HG03097 (cell line): ENCODE measurements at regions not wholly inside any gene's neighbourhood (a gene's known extent, or its start where the extent isn't known, plus 50 kb on each side); places are given as distances from the start of the nearest gene placed in this dataset.

Experiments used
- ATAC-seq: cut with Tn5 transposase; IDR thresholded peaks from one replicate; pipeline ENCODE4 v1.9.1; 2021; ENCODE audit not compliant: unreplicated experiment, low FRiP score

DNA sequence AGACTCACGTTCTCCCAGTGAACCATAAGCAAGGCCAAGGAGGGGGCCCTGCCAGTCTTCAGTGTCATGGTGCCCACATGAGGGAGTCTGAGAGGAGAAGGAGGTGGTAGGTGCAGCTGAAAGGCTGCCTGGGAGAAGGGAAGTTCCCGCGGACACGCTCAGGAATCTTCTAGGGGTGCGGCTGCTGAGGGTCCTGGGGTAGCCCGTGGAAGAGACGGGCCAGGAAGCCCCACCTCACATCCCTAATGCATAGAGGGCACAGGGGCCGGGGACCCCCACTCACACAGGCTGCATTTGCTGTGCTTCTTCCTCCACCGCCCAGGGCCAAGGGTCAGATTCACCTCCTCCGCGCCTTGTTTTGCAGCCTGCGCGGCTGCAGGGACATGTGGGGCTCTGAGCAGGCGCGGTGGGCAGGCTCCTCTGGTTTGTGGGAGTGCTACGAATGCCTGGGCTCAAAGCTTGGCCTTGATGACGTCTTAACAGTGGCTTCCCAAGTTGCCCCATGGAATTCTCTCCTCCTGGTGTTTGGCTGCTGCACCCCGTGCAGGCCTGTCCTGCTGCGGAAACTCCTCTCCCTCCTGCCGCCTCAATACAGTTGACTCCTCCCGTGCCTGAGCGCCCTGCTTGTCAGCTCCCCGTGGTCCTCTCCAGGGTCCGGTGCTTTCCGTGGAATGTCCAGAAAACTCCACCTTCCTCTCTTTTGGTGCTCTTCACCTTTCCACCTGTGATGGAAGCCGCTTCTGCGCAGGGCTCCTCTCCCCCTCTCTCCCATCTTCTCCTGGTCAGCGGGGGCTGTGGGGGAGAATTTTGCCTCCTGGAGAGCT is 95.7 kb downstream of the VAPA start:
- ATAC-seq = no peak

GRCh38 chr18:10010611-10011015 is 96.8 kb downstream of the VAPA start:
- no peak for ATAC-seq

GRCh38 chr18:10011061-10011460 is 97.2 kb downstream of the VAPA start:
- ATAC-seq = no peak

DNA sequence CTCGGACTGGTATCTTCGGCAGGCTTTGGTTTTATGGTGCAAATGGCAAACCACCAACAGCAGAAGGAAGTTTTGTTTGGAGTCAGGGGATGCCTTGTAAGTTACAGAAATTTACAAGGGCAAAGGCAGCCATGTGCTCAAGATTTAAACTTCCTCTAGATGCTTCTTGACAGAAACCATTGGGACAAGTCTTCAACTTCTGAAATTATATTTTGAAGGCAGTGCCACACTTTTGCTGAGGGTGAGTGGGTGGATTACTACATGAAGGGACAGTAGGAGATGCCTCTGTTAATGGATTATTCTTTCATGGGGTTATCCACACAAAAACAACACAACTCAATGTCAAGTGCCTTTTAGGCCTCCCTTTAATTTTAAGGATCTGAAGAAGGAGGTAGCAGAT is 97.9 kb downstream of the VAPA start:
- no peak for ATAC-seq

- no peak for ATAC-seq
Observed at GRCh38 chr18:10012526-10012925, 98.7 kb downstream of the VAPA start.

DNA sequence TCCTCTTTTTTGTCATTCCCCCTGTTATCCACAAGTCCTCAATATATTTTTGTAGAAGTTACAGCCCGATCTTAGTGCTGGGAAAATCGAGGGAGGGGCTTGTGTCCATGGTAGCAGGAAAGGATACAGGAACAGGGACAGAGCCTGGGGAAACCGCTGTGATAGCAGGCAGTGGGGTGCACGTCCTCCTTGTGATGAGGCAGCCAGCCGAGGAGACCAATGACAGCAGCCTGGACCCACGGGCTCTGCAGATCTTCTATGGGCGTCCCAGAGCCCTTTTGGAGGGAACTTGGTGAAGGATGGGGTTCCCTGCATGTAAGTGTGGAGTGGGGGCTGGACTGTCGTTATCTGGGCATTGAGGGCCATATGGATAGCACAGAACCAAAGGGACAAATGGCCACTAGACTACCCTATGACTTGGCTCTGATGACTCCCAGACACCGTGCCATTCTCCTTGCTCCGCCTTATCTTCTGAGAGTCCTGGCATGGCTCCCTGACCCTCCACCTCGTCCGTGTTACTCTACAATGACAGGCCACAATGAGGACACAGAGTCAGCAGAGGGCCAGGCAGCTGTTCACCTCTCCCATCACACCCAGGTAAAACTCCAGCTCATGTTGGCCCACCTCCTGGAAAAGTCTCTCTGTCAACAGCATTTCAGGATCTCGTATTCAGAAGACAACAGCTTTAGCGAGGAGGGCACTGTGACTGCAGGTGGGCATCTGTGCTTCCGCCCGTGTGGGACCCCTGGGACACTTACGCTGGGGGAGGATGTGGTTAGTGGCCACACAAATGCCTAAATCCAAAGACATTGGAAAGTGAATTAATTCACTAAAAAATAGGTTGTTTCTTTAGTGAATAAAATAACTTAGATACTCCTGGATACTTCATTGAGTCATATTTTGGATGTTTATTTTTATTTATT is 100.1 kb downstream of the VAPA start:
- ATAC-seq = no peak

DNA sequence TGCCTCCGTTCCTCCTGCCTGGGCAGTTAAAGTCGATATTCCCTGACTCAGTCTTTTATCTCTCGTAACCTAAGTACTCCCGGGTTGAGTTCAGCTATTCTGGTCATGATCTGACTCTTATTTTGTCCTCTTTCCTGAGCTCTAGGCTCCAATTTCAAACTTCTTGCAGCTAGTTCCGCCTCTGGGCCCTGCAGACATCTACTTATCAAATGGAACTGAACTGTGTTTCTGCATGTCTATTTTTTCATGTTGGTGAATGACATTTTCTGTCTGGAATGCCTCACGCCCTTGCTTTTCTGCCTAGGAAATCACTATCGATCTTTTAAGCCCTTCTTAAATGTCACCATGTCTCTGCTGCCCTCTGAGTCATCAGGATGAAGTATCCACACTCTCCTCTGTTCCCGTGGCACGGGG is 101.5 kb downstream of the VAPA start:
- ATAC-seq = no peak

- ATAC-seq = no peak
Observed at GRCh38 chr18:10015941-10016819, 102.4 kb downstream of the VAPA start.

DNA sequence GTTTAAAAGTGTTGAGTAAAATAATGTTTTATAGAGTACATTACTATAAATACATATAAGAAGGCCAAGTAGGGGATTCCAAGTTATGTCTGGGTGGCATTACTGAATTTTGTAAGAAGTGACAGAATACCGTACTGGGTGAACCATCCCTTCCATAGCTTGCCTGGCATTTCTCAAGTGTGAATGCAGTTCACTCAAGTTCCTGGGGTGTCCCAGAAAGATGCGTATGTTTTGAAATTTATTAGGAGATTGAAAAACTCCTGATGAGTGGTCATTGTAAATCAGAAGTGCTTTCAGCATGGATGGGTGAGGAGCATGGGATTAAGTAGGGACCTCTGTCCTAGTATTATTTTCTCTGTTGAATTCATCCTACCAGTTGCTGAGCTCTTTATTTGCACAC is 103.2 kb downstream of the VAPA start:
- no peak for ATAC-seq

DNA sequence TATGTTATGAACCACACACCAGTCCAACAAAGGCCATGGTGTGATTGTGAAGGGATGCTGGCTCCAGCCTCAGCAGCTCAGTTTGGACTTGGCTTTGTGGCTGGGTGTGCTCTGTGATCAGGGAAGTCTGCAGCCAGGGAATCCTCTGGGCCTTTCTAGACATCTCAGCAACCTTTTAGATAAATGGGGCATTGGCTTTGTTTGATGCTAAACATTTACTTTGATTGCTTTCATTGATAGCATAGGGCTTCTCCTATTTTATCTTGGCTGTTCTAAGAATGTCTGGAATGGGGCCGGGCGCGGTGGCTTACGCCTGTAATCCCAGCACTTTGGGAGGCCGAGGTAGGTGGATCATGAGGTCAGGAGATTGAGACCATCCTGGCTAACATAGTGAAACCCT is 104.5 kb downstream of the VAPA start:
- ATAC-seq = no peak

GRCh38 chr18:10020171-10020570 is 106.4 kb downstream of the VAPA start:
- no peak for ATAC-seq

- no peak for ATAC-seq
Observed at GRCh38 chr18:10022365-10022764, 108.5 kb downstream of the VAPA start.

GRCh38 chr18:10023853-10024570 is 110.2 kb downstream of the VAPA start:
- ATAC-seq = no peak

GRCh38 chr18:10025711-10026670 is 112.2 kb downstream of the VAPA start:
- ATAC-seq = no peak

DNA sequence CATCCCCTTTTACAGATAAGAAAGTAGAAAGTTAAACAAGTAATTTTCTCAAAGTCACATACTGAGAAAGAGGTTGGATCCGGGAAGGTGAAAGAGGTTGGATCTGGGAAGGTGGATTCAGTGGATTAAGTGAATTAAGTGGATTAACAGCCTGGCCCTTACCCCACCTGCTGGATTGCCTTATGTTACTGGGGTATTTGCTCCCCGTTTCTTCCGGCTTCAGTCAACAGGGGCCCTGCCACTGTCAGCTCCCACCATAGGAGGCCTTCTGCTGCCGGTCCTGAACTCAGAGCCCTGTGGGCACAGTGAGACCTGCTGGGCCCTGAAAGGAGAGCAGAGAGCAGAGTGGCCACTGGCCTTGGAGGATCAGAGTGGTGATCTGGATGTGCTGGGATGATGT is 113.2 kb downstream of the VAPA start:
- no peak for ATAC-seq

GRCh38 chr18:10027461-10027860 is 113.6 kb downstream of the VAPA start:
- ATAC-seq = no peak

DNA sequence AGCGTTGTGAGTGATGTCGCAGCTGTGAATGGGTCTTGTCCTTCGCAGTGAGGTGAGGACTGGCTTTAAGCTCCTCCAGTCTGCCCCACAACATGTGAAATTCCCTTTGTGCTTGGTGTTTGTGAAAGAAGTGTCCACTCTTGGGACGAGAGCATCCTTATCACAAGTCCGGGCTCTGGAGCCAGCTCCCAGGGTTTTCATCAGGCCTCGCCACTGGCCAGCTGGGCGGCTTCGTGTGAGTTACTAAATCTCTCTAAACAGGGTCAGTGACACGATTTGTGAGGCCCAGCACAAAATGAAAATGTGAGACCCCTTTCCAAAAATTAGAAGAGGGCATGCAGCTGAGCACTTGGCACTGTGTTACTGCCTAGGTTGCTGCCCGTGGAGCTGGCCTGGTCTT is 115.9 kb downstream of the VAPA start:
- no peak for ATAC-seq

DNA sequence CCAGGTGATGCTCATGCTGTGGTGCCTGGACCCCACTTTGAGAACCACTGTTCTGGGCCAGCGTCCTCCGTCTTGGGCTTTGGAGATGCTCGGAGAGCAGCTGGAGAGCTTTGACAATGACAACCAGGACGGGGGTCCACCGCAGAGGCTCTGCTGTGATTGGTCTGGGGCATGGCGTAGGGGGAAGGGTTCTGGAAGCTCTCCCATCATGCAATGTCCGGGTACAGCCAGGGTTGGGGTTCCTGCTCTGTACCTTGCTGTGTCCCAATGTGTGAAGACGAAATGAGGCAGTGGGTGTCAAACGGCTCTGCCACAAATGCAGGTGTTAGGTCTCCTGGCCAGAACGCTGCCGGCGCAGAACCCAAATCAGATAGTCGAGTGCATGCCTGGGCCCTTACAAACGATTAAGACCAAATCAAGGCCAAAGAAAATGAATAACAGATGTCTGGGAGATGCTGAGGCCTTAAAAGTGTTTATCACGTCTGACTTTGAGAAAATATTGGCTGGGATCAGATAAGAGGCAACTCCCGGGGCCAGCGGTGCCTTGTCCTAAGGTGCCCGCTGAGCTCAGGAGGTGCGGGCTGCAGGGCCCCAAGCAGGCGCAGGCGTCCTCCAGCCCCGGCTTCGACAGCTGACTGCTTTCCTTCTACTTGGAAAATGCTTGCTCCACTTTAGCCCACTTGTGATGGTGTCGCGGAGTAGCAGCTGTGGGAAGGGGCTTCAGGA is 117.2 kb downstream of the VAPA start:
- ATAC-seq = no peak
